MCF 10A (cell line): ENCODE measurements at regions not wholly inside any gene's neighbourhood (a gene's known extent, or its start where the extent isn't known, plus 50 kb on each side); places are given as distances from the start of the nearest gene placed in this dataset.

Experiments
- BruUV-seq: library from RNA; stranded (reverse); fragments of 400-500 nt; replicated peaks from 2 replicates; lab custom pipeline; 2021; lab: Mats Ljungman, UMichigan
- CTCF ChIA-PET: fragments of 300-600 bp; sonication (Branson Sonifier 250); formaldehyde crosslinking; extraction: SDS; loops from one replicate; lab custom pipeline; 2021; ENCODE audit warnings: antibody characterized with exemption, inconsistent platforms; lab: Yijun Ruan, JAX
- POLR2A ChIA-PET: fragments of 300-600, 350-650 bp; sonication (Branson Sonifier 250); formaldehyde crosslinking; extraction: SDS; loops from one replicate; lab custom pipeline; 2020; ENCODE audit warnings: antibody characterized with exemption, inconsistent platforms; lab: Yijun Ruan, JAX
- DNase-seq: peaks from one replicate; pipeline ENCODE4 v3.0.0-alpha.2; 2018; ENCODE audit not compliant: unreplicated experiment
- H3K27ac Mint-ChIP-seq: one replicate; pipeline ENCODE4 v1.8.0; 2022; ENCODE audit warnings: mild to moderate bottlenecking, low read depth, mixed read lengths; ENCODE audit not compliant: unreplicated experiment
- H3K27me3 Mint-ChIP-seq: one replicate; pipeline ENCODE4 v1.8.0; 2022; ENCODE audit warnings: mixed read lengths; ENCODE audit not compliant: insufficient read depth, unreplicated experiment
- H3K36me3 Mint-ChIP-seq: one replicate; pipeline ENCODE4 v1.8.0; 2022; ENCODE audit warnings: mild to moderate bottlenecking, moderate library complexity, mixed read lengths; ENCODE audit not compliant: insufficient read depth, unreplicated experiment
- H3K4me1 Mint-ChIP-seq: one replicate; pipeline ENCODE4 v1.8.0; 2022; ENCODE audit warnings: mixed read lengths; ENCODE audit not compliant: insufficient read depth, unreplicated experiment
- H3K4me3 Mint-ChIP-seq: one replicate; pipeline ENCODE4 v1.8.0; 2022; ENCODE audit warnings: mild to moderate bottlenecking, moderate library complexity, mixed read lengths; ENCODE audit not compliant: unreplicated experiment
- H3K9me3 Mint-ChIP-seq: one replicate; pipeline ENCODE4 v1.8.0; 2022; ENCODE audit warnings: mixed read lengths; ENCODE audit not compliant: unreplicated experiment
- intact Hi-C: fragments of 100-400 bp; cut with micrococcal nuclease; formaldehyde crosslinking; loops from 2 replicates; pipeline ENCODE4 v1.14.1; 2022
- TF ChIP-seq, protein P1 (sequence below): fragments of 200-600 bp; IDR thresholded peaks from one replicate; pipeline ENCODE4 v1.8.0; 2022; ENCODE audit warnings: antibody characterized with exemption, mild to moderate bottlenecking; ENCODE audit not compliant: unreplicated experiment

- Mint-ChIP-seq H3K4me1 (peaks cover 14% of the 10 kb centered on the region), H3K27ac (no peak overlapping the region), H3K36me3 (no peaks in the 10 kb centered on the region), H3K27me3 (no peaks in the 10 kb centered on the region), H3K9me3 (no peaks in the 10 kb centered on the region), H3K4me3 (no peak overlapping the region)
- CTCF ChIA-PET, result interaction anchor here (0.9 to 1.1 kb wide), 3 partner anchors 12 to 29 kb away, joined by 3 to 4 read pairs (median 3); no protein-coding TSS in a partner anchor
- TF ChIP-seq, protein P1, sequence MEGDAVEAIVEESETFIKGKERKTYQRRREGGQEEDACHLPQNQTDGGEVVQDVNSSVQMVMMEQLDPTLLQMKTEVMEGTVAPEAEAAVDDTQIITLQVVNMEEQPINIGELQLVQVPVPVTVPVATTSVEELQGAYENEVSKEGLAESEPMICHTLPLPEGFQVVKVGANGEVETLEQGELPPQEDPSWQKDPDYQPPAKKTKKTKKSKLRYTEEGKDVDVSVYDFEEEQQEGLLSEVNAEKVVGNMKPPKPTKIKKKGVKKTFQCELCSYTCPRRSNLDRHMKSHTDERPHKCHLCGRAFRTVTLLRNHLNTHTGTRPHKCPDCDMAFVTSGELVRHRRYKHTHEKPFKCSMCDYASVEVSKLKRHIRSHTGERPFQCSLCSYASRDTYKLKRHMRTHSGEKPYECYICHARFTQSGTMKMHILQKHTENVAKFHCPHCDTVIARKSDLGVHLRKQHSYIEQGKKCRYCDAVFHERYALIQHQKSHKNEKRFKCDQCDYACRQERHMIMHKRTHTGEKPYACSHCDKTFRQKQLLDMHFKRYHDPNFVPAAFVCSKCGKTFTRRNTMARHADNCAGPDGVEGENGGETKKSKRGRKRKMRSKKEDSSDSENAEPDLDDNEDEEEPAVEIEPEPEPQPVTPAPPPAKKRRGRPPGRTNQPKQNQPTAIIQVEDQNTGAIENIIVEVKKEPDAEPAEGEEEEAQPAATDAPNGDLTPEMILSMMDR, result no peak
- intact Hi-C loops, result no loop called here
- POLR2A ChIA-PET, result interaction anchor here (0.7 to 0.9 kb wide), 3 partner anchors 35 to 55 kb away, joined by 3 to 5 read pairs (median 4); no protein-coding TSS in a partner anchor
- peak; percentile 59 for DNase-seq
- BruUV-seq, result no TSS peak
These were observed 236.2 kb upstream of the KRR1 start for GRCh38 chr12:75747572-75748021.

DNA sequence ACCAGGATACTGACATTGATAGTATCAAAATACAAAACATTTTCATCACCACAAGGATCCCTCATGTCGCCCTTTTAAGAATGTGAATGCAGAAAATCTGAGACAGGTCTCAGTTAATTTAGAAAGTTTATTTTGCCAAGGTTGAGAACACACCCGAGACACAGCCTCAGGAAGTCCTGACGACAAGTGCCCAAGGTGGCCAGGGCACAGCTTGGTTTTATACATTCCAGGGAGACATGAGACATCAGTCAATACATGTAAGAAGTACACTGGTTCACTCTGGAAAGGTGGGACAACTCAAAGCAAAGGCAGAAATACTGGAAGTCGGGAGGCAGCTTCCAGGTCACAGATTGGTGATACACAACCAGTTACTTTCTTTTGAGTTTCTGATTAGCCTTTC lies 235.2 kb upstream of the KRR1 start:
- no TSS peak for BruUV-seq
- Mint-ChIP-seq H3K27ac (no peak overlapping the region), H3K4me1 (peaks cover 14% of the 10 kb centered on the region), H3K27me3 (no peaks in the 10 kb centered on the region), H3K4me3 (no peak overlapping the region), H3K9me3 (peaks cover 6% of the 10 kb centered on the region), H3K36me3 (no peaks in the 10 kb centered on the region)
- no peak for DNase-seq
- ChIA-PET POLR2A (interaction anchor here (0.8 kb wide), 1 partner anchor 142 kb away, joined by 3 read pairs; no protein-coding TSS in a partner anchor), CTCF (interaction anchor here (1.2 kb wide), 1 partner anchor 11 kb away, joined by 3 read pairs; no protein-coding TSS in a partner anchor)
- TF ChIP-seq, protein P1, result no peak
- intact Hi-C loops, result no loop called here

- peaks cover 20% of the 10 kb centered on the region for H3K4me1 Mint-ChIP-seq
- H3K27ac Mint-ChIP-seq, result no peak overlapping the region
- CTCF ChIA-PET, result interaction anchor here (0.6 kb wide), 1 partner anchor 522 kb away, joined by 3 read pairs; no protein-coding TSS in a partner anchor
- no peak overlapping the region for H3K4me3 Mint-ChIP-seq
- no peaks in the 10 kb centered on the region for H3K36me3 Mint-ChIP-seq
- H3K27me3 Mint-ChIP-seq, result no peaks in the 10 kb centered on the region
- TF ChIP-seq, protein P1, result no peak
- no TSS peak for BruUV-seq
- DNase-seq, result no peak
- intact Hi-C loops, result no loop called here
- peaks cover 8% of the 10 kb centered on the region for H3K9me3 Mint-ChIP-seq
- POLR2A ChIA-PET, result interaction anchor here (0.6 to 1.4 kb wide), 3 partner anchors 14 to 156 kb away, joined by 3 to 4 read pairs (median 3); no protein-coding TSS in a partner anchor
These were observed 233.3 kb upstream of the KRR1 start for GRCh38 chr12:75744607-75745256.

DNA sequence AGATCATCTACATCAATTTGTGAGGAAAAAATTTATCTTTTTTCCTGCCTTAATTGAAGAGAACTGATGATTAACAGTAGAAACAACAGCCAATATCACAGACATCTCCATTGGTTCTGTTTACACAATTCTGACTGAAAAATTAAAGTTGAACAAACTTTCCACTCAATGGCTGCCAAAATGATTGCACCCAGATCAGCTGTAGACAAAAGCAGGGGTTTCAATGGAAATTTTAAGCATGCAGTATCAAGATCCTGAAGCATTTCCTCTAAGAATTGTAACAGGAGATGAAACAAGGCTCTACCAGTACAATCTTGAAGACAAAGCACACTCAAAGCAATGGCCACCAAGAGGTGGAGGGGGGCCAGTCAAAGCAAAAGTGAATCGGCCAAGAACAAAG lies 231.6 kb upstream of the KRR1 start:
- CTCF ChIA-PET, result interaction anchor here (0.6 kb wide), 1 partner anchor 260 kb away, joined by 3 read pairs; no protein-coding TSS in a partner anchor

More for the DNA sequence above, 231.6 kb upstream of the KRR1 start:
- POLR2A ChIA-PET, result no interaction called here
- TF ChIP-seq, protein P1, result no peak
- no peak for DNase-seq
- Mint-ChIP-seq H3K27me3 (no peaks in the 10 kb centered on the region), H3K36me3 (no peaks in the 10 kb centered on the region), H3K4me1 (peaks cover 20% of the 10 kb centered on the region), H3K27ac (no peak overlapping the region), H3K9me3 (peaks cover 8% of the 10 kb centered on the region), H3K4me3 (no peak overlapping the region)
- intact Hi-C loops, result no loop called here
- no TSS peak for BruUV-seq
